HG03280 (cell line): ENCODE measurements at regions not wholly inside any gene's neighbourhood (a gene's known extent, or its start where the extent isn't known, plus 50 kb on each side); places are given as distances from the start of the nearest gene placed in this dataset.

Experiments used
- ATAC-seq: cut with Tn5 transposase; IDR thresholded peaks from one replicate; pipeline ENCODE4 v1.9.1; 2021; ENCODE audit warnings: mild to moderate bottlenecking, moderate library complexity; ENCODE audit not compliant: unreplicated experiment

DNA sequence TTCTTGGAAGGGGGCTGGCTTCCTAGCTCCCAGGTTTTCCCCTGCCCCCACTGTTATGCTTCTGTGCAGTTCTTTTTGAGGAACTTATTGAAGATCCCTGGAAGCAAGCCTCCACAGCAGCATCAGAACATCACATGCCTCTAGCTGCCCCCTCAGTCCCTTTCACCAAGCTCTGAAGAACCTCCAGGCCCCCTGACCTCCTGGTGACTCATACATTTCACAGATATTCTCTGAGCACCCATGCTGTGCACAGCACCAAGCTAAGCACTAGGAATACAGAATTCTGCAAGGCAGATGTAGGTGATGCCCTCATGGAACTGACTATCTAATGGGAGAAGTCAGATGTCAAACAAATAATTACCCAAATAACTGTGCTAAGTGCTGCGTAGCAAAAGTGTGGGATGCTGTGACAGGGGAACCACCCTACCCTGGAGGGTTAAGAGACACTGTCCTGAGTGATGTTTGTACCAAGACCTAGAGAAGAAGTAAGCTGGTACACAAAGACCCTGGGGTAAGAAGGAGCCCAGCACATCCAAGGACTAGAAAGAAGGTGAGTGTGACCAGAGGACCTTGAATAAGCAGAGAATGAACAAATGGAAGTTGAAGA is 213.7 kb upstream of the NR4A3 start:
- ATAC-seq = no peak

DNA sequence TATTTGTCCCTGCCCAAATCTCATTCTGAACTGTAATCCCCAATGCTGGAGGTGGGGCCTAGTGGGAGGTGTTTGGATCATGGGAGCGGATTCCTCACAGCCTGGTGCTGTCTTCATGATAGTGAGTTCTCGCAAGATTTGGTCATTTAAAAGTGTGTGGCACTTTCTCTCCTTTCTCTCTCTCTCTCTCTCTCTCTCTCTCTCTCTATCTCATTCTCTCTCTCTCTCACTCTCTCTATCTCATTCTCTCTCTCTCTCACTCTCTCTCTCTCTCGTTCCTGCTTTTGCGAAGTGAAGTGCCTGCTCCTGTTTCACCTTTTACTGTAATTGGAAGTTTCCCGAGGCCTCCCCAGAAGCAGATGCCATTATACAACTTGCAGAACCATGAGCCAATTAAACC is 207.3 kb upstream of the NR4A3 start:
- no peak for ATAC-seq

DNA sequence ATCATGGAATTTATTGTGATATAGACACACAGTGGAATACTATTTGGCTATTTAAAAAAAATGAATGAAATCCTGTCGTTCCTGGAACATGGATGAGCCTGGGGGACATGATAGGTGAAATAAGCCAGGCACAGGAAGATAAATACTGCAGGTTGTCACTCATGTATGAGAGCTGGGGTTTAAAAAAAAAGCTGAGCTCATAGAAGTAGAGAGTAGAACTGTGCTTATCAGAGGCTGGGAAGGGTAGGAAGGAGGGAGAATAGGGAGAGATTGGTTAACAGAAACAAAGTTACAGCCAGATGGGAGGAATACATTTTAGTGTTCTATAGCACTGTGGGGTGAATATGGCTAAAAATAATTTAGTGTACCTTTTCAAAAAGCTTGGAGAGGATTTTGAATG is 200.6 kb upstream of the NR4A3 start:
- ATAC-seq = no peak

DNA sequence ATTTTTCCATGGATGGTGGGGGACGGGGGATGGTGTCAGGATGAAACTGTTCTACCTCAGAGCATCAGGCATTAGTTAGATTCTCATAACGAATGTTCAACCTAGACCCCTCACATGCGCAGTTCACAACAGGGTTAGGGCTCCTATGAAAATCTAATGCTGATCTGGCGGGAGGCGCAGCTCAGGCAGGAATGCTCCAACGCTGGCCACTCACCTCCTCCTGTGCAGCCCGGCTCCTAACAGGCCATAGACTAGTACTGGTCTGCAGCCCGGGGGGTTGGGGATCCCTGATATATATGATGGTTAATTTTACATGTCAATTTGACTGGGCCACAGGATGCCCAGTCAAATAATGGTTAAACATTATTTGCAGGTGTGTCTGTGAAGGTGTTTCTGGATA is 199.0 kb upstream of the NR4A3 start:
- ATAC-seq = no peak

DNA sequence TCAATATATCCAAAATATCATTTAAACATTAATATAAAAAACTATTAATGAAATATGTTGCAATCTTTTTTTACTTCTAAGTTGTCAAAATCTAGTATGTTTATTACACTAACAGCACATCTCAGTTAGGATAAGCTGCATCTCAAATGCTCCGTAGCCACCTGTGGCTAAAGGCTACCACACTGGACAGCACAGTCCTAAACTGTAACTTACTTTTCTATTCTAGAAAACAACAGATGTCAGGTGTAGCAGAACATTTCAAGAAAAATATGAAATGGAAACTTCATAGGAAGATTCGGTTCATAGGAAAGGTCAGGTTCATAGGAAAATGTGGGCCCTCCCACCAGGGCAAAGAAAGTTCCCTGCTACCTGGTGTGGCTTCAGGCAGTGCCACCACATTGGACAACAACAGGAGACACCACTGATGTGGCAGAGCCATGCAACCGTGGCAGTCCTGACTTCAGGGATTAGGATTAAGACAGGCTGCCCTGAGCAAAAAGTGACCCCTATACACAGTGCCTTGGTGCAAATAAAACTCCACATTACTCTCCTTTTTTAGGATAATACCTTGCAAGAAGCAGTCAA is 197.8 kb upstream of the NR4A3 start:
- no peak for ATAC-seq

DNA sequence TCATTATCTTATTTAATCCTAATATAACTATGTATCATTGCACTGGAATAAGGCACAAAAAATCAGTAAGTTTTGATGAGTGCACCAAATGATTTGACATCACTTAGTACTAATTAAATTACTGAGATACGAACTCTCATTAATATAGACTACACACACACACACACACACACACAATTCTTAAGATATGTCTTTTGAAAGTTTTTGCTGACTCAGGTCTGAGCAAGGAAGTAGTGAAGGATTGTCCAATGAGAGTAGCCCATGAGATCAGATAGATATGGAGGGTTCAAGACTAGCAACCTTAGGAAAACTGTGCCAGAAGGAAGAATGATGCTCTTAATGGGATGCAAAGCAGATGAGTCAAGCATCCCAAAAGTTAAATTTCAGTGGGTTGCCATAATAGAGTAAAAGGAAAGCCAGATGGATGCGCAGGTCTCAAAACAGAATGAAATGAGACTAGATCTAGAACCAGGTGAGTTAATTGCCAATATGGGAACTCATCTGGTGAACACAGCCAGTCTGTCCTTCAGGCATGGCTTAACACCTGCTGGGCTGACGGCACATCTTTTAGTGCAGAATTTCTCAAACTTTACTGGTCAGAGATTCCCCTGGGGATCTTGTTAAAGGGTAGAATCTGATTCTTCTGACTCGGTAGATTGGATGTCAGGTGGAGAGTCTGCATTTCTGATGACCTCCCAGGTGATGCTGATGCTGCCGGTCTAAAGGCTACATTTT is 197.0 kb upstream of the NR4A3 start:
- no peak for ATAC-seq

DNA sequence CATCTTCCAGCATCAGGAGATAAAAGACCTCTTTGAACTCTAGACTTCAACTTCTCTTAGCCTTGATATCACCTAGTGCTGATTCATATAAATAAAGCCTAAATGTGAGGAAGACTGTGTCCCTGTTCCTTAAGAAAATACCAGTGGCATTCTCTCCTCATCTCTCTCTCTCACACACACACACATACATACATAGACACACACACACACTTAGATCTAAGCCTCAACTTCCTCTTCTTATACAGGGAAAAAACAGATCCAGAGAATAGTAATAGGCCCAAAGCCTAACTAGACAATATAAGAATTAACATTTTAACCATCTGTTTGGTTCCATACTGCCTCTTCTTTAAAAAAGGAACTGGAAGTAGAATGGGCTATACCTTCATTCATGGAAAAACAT is 195.3 kb upstream of the NR4A3 start:
- no peak for ATAC-seq

DNA sequence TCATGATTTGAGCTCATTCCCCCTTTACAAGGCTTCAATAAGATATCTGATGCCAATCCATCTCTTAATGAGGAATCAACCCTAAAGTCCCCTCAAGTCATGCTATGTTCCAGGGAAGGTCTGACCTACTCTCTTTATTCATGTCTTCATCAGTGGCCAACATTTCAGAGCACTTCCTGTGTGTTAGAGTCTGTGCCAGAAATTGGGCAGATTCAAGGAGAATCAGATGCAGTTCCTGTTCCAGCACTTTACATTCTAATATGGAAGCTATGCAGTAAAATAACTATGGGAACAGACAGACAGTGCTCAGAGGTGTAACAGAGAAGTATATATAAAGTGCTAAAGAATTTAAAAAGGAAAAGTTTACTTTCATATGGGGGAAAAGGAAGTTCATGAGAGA is 193.4 kb upstream of the NR4A3 start:
- no peak for ATAC-seq

DNA sequence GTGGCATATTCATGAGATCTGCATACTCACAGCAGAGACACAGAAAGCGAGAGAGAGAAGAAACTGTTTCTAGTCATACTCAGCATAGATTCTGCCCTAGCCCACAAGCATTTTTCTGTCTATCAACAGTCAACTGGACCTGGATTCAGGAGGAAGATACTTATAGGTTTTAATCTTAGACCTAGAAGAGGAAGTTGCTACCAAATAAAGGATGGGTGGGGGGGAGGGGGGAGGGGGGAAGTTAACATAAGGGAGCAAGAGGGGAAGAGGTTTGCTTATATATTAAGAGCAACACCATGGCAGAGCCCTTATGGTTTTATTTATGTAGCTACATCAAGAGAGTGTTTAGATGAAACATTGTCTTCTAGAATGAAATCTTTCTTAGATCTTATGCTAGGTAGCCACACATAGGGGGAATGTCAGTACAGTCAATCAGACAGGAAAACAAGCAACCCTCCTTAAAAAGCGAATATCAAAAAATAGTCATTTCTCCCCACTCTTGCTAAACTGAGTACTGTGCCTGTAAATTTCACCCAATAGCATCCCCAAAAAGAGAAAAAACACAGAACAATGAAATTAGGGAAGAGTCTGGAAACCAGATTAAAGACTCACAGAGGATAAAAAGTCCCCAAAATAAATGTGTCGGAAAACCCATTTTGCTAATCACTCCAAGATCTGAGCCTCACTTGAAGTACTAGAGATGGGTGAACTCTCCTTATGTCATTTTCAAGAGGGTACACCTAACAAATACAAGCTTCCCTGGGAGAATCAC is 192.7 kb upstream of the NR4A3 start:
- no peak for ATAC-seq

DNA sequence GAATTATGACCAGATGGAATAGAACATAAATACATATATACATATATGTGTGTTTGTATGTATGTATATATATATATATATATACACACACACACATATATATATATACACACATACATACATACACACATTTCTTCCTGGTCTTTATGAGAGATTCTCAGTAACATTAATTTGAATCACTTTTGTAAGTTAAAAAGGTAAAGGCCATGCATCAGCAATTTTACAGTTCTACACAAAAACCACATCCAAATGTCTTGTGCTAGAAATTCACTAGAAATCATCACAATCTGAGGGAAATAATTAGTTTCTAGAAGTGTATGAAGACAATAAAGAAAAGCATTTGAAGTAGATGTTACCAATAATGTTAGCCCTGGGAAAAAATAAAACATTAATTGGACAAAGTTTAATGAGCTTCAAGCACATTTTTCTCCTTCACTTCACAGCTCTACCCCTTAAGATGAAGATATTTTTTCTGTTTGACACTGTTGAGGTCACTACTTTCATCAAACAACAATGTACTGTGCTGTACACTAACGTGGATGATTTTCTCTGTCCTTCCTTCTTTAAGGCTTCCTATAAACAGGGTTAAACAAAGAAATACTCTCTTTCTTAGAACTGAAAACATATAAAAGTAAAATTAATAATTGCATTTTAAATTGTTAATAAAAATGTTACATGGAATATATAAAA is 189.2 kb upstream of the NR4A3 start:
- ATAC-seq = no peak

DNA sequence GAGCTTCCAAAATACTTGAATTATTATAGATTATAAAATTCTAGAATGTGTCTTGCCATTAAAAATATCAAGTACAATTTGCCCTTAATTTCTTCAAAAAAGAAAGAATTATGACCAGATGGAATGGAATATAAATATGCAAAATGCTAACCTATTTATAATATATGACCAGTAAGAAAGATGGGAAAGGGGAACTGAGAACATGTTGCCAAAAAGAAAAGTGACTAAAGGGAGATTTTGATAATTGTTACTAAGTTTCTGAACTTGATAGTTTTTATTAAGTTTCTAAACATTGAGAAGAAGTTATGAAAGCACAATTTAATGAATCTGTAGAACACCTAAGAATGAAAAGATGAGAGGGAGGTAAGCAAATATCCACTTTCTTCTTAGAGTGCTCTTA is 188.4 kb upstream of the NR4A3 start:
- no peak for ATAC-seq

DNA sequence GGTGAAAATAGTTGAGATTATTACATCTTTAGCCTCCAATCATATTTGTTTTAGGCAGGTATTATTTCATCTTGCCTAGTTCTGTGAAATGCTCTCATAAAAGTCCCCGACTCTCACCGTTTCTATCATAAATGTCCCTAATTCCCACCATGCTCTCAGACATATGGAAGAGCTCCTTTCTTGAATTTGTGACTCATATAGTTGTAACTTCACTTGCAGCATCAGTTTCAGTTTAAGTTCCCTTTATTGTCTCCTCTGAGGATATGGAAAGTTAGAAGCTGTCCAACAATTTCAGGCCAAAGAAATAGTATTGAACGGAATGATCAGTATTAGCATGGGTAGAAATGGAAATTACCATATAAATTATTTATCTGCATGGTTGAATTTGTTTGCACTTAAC is 187.5 kb upstream of the NR4A3 start:
- ATAC-seq = no peak

DNA sequence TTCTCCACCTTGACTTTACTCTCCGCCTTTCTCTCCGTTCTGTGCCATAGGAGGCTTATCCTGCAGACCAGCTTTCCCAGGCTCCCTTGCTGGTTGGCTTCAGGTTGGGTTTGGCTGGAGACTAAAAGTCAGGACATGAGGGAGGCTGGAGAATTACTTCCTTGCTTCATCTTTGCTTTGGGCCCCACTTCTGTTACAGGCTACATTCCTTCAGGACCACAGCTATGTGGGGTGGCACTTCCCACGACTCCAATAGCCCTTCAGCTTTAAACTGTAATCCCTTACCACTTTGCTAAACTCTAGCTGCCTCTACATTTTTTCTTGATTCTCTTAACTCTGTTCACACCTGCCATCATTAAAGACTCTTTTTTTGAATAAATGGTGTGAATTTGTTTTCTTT is 186.7 kb upstream of the NR4A3 start:
- no peak for ATAC-seq

DNA sequence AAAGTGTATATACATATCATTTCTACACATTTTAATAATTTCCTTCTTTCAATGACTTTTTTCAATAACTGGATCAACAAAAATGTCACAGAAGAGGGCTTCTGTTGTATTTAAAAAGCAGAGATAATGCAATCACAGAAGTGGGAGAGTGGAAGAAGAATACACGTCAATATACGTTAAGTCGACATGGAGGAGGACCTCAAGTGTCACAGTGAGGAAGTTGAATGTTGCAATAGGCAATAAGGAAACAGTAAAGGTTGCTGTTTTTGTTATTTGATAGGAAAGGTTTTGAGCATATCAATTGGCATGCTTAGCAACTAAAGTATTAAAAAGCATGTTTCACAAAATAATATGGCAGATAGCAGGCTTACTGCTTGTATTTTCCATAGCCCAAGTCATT is 184.0 kb upstream of the NR4A3 start:
- ATAC-seq = no peak

DNA sequence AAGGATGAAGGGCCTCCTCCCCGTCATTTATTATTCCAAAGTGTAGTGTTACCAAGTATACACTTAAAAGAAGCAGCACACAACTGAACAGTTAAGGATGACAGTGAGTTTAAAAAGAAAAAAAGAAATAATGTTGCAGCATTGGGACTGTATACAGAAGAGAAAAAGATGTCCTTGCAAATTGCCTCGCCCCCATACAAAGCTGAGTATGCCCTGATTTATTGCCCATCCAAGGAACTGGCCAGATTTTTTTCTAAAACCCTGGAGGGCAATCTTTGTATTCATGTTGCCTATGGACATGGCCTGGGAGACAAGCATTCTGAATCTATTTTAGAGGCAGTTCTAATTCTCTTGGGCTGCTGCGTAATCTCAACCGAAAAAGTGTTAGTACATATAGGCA is 182.7 kb upstream of the NR4A3 start:
- no peak for ATAC-seq

DNA sequence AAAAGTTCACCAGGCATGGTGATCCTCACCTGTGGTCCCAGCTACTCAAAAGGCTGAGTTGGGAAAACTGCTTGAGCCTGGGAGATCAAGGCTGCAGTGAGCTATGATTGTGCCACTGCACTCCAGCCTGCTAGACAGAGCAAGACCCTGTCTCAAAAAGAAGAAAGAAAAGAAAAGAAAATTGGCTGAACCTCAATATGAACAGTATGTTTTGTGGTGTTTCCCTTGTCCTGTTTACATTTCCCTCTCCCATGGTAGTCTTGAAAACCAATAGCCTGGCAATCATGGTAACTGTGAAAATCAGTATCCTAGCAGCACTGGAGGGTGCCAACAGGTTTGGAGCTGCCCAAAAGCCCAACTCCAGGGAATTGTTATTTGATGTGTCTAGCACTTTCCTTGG is 174.1 kb upstream of the NR4A3 start:
- no peak for ATAC-seq

DNA sequence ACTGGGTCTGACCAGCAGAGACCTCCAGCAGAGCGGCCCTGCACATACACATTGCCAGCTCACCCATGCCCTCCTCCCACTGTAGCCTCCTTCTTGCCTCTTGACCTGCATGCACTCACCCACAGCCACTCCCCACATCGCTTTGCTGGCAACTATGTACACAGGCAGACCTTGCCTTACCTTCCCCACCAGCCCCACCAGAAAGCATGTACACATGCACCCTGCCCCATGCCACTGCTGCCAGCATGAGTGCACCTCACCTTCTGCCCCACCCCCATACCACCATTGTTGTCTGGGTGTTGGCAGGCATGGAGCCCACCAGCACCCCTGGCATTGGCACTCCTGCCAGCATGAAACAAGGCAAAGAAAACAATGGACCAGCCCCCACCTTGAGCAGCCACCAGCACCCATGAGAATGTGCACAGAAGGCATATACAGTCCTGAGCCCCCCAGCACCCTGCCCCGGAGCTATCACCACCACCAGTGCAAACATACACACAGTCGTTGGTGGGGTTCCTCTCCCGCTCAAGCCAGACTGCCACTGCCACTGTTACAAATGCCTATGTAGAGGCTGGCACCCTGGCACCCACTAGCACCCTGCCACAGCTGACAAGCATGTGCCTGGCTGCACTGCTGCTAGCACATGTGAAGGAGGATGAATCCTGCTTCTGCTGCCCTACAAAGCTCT is 171.4 kb upstream of the NR4A3 start:
- no peak for ATAC-seq

DNA sequence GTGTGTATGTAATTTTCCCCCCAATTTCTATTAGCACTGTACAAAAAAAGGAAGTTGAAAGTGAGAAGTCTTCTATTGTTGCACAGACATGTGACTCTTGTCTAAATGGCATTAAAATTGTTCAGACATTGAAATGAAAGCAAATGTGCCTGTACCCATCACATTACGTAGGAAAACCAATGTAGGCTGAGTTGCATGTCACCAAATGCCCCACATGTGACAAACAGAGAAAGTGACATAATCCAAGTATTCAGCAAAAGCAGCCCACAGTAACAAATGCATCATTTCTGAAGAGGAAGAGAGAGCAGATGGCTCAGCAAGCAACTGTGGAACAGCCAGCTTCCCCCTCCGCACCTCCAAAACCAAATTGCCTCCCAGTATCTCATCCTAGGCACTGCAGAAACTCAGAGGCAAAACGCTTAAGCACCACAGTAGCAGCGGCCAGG is 161.5 kb upstream of the NR4A3 start:
- peak; percentile 68 for ATAC-seq

DNA sequence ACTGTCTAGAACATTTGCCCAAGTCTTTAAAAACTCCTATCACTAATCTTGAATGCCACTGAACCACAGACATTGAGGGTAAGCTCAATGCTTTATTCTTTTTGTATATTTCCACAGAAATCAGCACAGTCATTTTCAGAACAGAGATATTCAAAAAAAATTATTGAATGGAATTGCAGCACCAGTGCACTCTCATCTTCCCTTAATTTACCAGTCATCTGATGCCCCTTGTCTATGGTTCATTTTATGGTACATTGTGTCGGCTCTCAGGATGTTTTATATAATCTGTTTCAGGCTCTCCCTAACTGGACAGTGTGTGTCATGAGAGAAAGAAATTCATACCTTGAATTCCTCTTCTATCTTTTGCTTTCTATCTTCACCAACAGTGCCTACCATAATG is 158.4 kb upstream of the NR4A3 start:
- ATAC-seq = no peak

DNA sequence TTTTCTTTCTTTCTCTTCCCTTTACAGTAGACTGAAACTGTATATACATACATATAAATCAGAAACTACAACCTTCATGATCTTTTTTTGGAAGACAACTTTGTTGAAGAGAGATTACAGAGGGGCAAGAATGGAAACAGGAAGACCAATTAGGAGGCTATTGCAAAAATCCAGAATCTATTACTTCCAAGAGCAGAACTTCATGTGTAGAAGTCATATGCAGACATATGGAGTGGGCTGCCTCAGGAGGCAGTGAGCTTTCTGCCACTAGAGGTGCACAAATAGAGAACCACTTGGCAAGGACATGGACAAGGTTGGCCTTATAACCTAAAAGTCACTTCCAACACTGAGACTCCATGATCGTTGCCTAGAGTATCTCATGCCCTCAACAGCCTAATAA is 157.8 kb upstream of the NR4A3 start:
- ATAC-seq = no peak

DNA sequence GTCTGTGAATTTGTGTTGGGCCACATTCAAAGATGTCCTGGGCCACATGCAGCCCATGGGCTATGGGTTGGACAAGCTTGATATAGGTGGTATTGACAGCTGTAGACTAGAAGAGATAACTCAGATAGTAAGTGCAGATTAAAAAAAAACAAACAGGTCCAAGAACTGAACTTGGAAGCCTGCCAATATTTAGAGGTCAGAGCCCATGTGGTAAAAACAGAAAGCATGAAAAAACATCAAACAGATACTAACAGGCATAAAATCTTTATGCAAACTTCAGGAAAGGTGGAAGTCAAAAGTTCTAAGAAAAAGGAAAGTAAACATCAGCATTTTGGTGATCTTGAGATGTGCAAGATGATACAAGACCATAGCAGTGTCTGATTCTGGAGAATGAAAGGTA is 155.1 kb upstream of the NR4A3 start:
- no peak for ATAC-seq
